Hepatocyte (in vitro differentiated cells): ENCODE measurements at regions not wholly inside any gene's neighbourhood (a gene's known extent, or its start where the extent isn't known, plus 50 kb on each side); places are given as distances from the start of the nearest gene placed in this dataset.

Source experiments
- DNase-seq: peaks from one replicate; pipeline ENCODE4 v3.0.0-alpha.2; 2016; ENCODE audit warnings: low spot score
- H2AFZ ChIP-seq: fragments of 200-600 bp; sonication (generic); 2 replicates; pipeline ENCODE4 v1.6.0; 2016; ENCODE audit warnings: antibody characterized with exemption, mild to moderate bottlenecking
- H3K27ac ChIP-seq: fragments of 200-600 bp; sonication (generic); 2 replicates; pipeline ENCODE4 v1.5.1; 2016; ENCODE audit warnings: mild to moderate bottlenecking
- H3K27me3 ChIP-seq: fragments of 200-600 bp; sonication (generic); 2 replicates; pipeline ENCODE4 v1.6.1; 2016
- H3K36me3 ChIP-seq: fragments of 200-600 bp; sonication (generic); replicated peaks from 2 replicates; pipeline ENCODE4 v1.5.1; 2016; ENCODE audit warnings: low read depth; ENCODE audit not compliant: insufficient read depth
- H3K4me1 ChIP-seq: fragments of 200-600 bp; sonication (generic); 2 replicates; pipeline ENCODE4 v1.5.1; 2016; ENCODE audit warnings: mild to moderate bottlenecking, moderate library complexity; ENCODE audit not compliant: insufficient read depth
- H3K4me2 ChIP-seq: fragments of 200-600 bp; sonication (generic); 2 replicates; pipeline ENCODE4 v1.6.0; 2016
- H3K4me3 ChIP-seq: fragments of 200-600 bp; sonication (generic); 2 replicates; pipeline ENCODE4 v1.5.1; 2016; ENCODE audit warnings: mild to moderate bottlenecking
- H3K79me2 ChIP-seq: fragments of 200-600 bp; sonication (generic); 2 replicates; pipeline ENCODE4 v1.6.0; 2017; ENCODE audit warnings: mild to moderate bottlenecking
- H3K9me2 ChIP-seq: fragments of 200-600 bp; sonication (generic); replicated peaks from 2 replicates; pipeline ENCODE4 v1.6.0; 2017; ENCODE audit warnings: mild to moderate bottlenecking; ENCODE audit not compliant: insufficient read depth
- H3K9me3 ChIP-seq: fragments of 200-600 bp; sonication (generic); 2 replicates; pipeline ENCODE4 v1.5.1; 2016; ENCODE audit warnings: low read depth, mild to moderate bottlenecking
- H4K20me1 ChIP-seq: fragments of 200-600 bp; sonication (generic); 2 replicates; pipeline ENCODE4 v1.6.0; 2016; ENCODE audit warnings: mild to moderate bottlenecking; ENCODE audit not compliant: insufficient read depth, poor library complexity, severe bottlenecking
- CTCF ChIP-seq: fragments of 200-600 bp; sonication (generic); IDR thresholded peaks from 2 replicates; pipeline ENCODE4 v1.5.1; 2016; ENCODE audit warnings: antibody characterized with exemption, mild to moderate bottlenecking; ENCODE audit not compliant: poor library complexity
- EZH2 ChIP-seq: fragments of 200-600 bp; sonication (generic); IDR thresholded peaks from 2 replicates; pipeline ENCODE4 v1.6.1; 2016; ENCODE audit warnings: antibody characterized with exemption, mild to moderate bottlenecking, borderline replicate concordance
- EZH2phosphoT487 ChIP-seq: fragments of 200-600 bp; sonication (generic); IDR thresholded peaks from one replicate; pipeline ENCODE4 v1.6.1; 2018; ENCODE audit warnings: antibody characterized with exemption, mild to moderate bottlenecking, low read depth, moderate library complexity; ENCODE audit not compliant: unreplicated experiment, severe bottlenecking
- WGBS: methylation state at CpG from one replicate; pipeline ENCODE4 v1.1.6; 2016; ENCODE audit warnings: low lambda C conversion rate; ENCODE audit errors: missing lambda C conversion rate; 5-methylcytosine and 5-hydroxymethylcytosine counted together

DNA sequence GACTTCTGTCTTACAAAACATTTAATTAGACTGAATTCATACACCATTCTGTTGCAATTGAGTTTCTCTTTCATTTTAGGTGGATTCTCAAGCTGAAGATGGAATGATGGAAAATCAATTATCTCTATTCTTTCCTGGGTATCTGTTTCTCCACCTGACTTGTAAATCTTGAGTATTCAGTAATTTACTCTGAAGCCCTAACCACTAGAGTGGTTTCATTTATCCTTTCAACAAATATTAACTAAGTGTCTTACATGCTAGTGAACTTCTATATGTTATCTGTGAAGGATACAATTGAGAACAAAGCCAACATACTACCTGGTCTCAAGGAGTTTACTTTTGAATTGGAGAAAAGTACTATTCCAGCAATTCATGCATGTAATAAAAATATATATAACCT is 94.1 kb upstream of the ZNF804A start:
- no peaks in the 10 kb centered on the region for H3K9me3 ChIP-seq
- H3K79me2 ChIP-seq: no peaks in the 10 kb centered on the region
- H3K36me3 ChIP-seq: no peaks in the 10 kb centered on the region
- no peaks in the 10 kb centered on the region for H4K20me1 ChIP-seq
- H3K4me2 ChIP-seq: no peak overlapping the region
- H2AFZ ChIP-seq: no peak overlapping the region
- no peak overlapping the region for H3K4me3 ChIP-seq
- no peaks in the 10 kb centered on the region for H3K27me3 ChIP-seq
- no peak for TF ChIP-seq CTCF
- TF ChIP-seq EZH2phosphoT487: no peak
- TF ChIP-seq EZH2: no peak
- no peaks in the 10 kb centered on the region for H3K9me2 ChIP-seq
- no peak overlapping the region for H3K27ac ChIP-seq
- H3K4me1 ChIP-seq: no peaks in the 10 kb centered on the region
- no peak for DNase-seq

DNA sequence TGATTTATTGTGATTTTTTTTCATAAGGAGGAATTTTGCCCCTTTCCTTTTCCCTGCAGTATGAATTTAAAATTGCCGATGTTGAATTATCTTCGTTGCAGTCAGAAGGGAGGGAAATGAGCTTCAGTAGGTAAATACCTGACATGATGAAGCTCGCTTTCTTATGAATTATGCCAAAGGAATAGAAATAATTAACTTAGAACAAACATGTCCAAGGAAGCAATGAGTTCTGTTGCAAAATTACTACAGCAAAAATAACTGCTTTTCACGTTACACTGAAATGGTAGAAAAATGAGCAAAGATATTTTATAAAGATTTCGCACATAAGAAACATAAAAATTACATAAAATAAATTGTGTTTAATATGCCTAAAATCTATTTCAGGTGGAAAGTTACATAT is 91.1 kb upstream of the ZNF804A start:
- Histone ChIP-seq H3K9me2 (no peaks in the 10 kb centered on the region), H3K79me2 (no peaks in the 10 kb centered on the region), H3K27ac (no peak overlapping the region), H2AFZ (no peak overlapping the region), H3K4me2 (no peak overlapping the region), H3K4me3 (no peak overlapping the region), H3K36me3 (no peaks in the 10 kb centered on the region), H3K27me3 (no peaks in the 10 kb centered on the region), H3K4me1 (no peaks in the 10 kb centered on the region), H3K9me3 (no peaks in the 10 kb centered on the region), H4K20me1 (no peaks in the 10 kb centered on the region)
- TF ChIP-seq CTCF: no peak
- TF ChIP-seq EZH2: no peak
- TF ChIP-seq EZH2phosphoT487: no peak
- DNase-seq: no peak
- 89% methylated on average over 5 of the region's 5 CpGs for WGBS

GRCh38 chr2:184517402-184517801 is 80.9 kb upstream of the ZNF804A start:
- 79% methylated on average over 1 of the region's 1 CpG for WGBS
- Histone ChIP-seq H3K9me2 (no peaks in the 10 kb centered on the region), H3K36me3 (no peaks in the 10 kb centered on the region), H4K20me1 (no peaks in the 10 kb centered on the region), H3K4me1 (no peaks in the 10 kb centered on the region), H3K9me3 (no peaks in the 10 kb centered on the region), H3K4me3 (no peak overlapping the region), H3K27me3 (no peaks in the 10 kb centered on the region), H3K27ac (no peak overlapping the region), H3K79me2 (no peaks in the 10 kb centered on the region), H3K4me2 (no peak overlapping the region), H2AFZ (no peak overlapping the region)
- no peak for DNase-seq
- no peak for TF ChIP-seq CTCF

DNA sequence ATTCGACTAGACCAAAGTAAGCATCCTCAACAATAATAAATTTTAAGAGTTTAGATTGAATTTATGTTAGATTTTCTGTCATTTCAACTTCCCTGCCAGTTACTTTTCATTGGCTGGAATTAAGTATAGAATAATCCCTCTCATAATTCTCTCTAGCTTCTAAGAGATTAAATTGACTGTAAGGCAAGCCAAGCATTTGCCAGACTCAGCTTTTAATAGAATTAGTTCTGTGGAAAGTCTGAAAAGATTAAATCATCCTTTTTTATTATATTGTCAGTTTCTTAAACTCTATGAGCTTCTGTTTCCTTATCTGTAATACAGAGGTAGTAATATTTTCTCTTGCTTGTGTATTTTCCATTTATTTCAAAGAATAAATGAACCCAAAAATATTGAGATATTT is 77.9 kb upstream of the ZNF804A start:
- TF ChIP-seq EZH2 (no peak), EZH2phosphoT487 (no peak), CTCF (no peak)

More for the DNA sequence above, 77.9 kb upstream of the ZNF804A start:
- no peaks in the 10 kb centered on the region for H3K36me3 ChIP-seq
- H3K4me3 ChIP-seq: no peak overlapping the region
- DNase-seq: no peak
- H3K4me1 ChIP-seq: no peaks in the 10 kb centered on the region
- H3K27me3 ChIP-seq: no peaks in the 10 kb centered on the region
- H4K20me1 ChIP-seq: no peaks in the 10 kb centered on the region
- H3K27ac ChIP-seq: no peak overlapping the region
- H3K79me2 ChIP-seq: no peaks in the 10 kb centered on the region
- no peak overlapping the region for H2AFZ ChIP-seq
- H3K9me2 ChIP-seq: no peaks in the 10 kb centered on the region
- H3K9me3 ChIP-seq: no peaks in the 10 kb centered on the region
- no peak overlapping the region for H3K4me2 ChIP-seq
- 57% methylated on average over 1 of the region's 1 CpG for WGBS
